ENCODE measurements at regions not wholly inside any gene's neighbourhood (a gene's known extent, or its start where the extent isn't known, plus 50 kb on each side); places are given as distances from the start of the nearest gene placed in this dataset.

DNA sequence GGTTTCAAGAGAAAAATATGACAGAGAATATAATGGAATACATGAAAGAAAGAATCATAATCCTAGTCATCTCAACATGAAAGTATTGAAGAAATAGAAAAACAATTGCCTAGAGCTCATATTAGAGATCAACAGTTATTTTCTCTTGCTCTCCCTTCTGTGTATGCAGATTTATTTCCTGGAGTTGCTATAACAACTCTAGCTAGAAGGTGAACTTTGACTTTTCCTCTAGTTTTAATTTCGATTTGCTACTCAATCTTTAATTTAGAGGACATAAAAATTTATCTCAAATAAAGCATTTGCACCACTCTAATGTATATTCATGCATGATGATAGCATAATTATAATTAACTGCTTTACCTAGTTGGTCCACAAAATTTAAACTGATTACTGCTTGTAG lies 84.6 kb upstream of the PICALM start:
- Mint-ChIP-seq H3K4me1 (ENCODE audit: low read depth, unreplicated experiment) (peaks cover 42% of the 10 kb centered on the region), H3K4me3 (ENCODE audit: low read depth, unreplicated experiment) (no peak overlapping the region), H3K27me3 (ENCODE audit: unreplicated experiment) (no peaks in the 10 kb centered on the region), H3K36me3 (ENCODE audit: insufficient read depth, unreplicated experiment) (no peaks in the 10 kb centered on the region), H3K27ac (ENCODE audit: unreplicated experiment) (peak overlapping the region; percentile 94), H3K9me3 (ENCODE audit: low read depth, unreplicated experiment) (no peaks in the 10 kb centered on the region)
- CTCF ChIA-PET: interaction anchor here (0.9 to 1.0 kb wide), 2 partner anchors 9 to 40 kb away, joined by 3 read pairs; no protein-coding TSS in a partner anchor
- TF ChIP-seq, protein P1, sequence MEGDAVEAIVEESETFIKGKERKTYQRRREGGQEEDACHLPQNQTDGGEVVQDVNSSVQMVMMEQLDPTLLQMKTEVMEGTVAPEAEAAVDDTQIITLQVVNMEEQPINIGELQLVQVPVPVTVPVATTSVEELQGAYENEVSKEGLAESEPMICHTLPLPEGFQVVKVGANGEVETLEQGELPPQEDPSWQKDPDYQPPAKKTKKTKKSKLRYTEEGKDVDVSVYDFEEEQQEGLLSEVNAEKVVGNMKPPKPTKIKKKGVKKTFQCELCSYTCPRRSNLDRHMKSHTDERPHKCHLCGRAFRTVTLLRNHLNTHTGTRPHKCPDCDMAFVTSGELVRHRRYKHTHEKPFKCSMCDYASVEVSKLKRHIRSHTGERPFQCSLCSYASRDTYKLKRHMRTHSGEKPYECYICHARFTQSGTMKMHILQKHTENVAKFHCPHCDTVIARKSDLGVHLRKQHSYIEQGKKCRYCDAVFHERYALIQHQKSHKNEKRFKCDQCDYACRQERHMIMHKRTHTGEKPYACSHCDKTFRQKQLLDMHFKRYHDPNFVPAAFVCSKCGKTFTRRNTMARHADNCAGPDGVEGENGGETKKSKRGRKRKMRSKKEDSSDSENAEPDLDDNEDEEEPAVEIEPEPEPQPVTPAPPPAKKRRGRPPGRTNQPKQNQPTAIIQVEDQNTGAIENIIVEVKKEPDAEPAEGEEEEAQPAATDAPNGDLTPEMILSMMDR (IDR thresholded peaks at IDR 0.05; ENCODE audit: unreplicated experiment): no peak
- intact Hi-C loops (cut with micrococcal nuclease; ENCODE audit: unreplicated experiment): loop anchor here (2.0 to 5.0 kb wide), 3 partner anchors 19 to 86 kb away; partner anchors contain the start of gene PICALM
- no peak for DNase-seq
- no TSS peak for BruUV-seq (replicated peaks)

DNA sequence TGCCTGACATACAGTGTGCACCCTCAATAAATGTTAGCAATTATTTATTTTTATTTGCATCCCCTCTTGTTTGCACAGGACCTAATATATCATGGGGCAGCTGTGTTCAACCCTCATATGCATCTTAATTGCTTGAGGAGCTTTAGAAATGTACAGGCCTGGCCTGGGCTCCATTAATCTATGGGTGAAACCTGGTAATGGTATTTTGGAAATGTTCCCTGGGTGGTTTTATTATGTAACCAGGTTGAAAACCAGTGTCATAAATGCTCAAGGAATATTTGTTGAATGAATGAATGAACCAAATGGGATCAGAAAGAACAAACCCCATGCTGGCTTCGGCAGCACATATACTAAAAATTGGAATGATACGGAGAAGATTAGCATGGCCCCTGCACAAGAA lies 84.0 kb upstream of the PICALM start:
- Mint-ChIP-seq H3K4me1 (ENCODE audit: low read depth, unreplicated experiment) (peaks cover 47% of the 10 kb centered on the region), H3K27ac (ENCODE audit: unreplicated experiment) (peak overlapping the region; percentile 94), H3K9me3 (ENCODE audit: low read depth, unreplicated experiment) (no peaks in the 10 kb centered on the region), H3K27me3 (ENCODE audit: unreplicated experiment) (no peaks in the 10 kb centered on the region), H3K36me3 (ENCODE audit: insufficient read depth, unreplicated experiment) (no peaks in the 10 kb centered on the region), H3K4me3 (ENCODE audit: low read depth, unreplicated experiment) (no peak overlapping the region)
- TF ChIP-seq, protein P1 (IDR thresholded peaks at IDR 0.05; ENCODE audit: unreplicated experiment): no peak
- intact Hi-C loops (cut with micrococcal nuclease; ENCODE audit: unreplicated experiment): loop anchor here (1.0 to 5.0 kb wide), 4 partner anchors 20 to 86 kb away; partner anchors contain the start of gene PICALM
- BruUV-seq (replicated peaks): no TSS peak
- CTCF ChIA-PET: interaction anchor here (0.9 to 1.0 kb wide), 2 partner anchors 8 to 41 kb away, joined by 3 read pairs; no protein-coding TSS in a partner anchor
- no peak for DNase-seq

DNA sequence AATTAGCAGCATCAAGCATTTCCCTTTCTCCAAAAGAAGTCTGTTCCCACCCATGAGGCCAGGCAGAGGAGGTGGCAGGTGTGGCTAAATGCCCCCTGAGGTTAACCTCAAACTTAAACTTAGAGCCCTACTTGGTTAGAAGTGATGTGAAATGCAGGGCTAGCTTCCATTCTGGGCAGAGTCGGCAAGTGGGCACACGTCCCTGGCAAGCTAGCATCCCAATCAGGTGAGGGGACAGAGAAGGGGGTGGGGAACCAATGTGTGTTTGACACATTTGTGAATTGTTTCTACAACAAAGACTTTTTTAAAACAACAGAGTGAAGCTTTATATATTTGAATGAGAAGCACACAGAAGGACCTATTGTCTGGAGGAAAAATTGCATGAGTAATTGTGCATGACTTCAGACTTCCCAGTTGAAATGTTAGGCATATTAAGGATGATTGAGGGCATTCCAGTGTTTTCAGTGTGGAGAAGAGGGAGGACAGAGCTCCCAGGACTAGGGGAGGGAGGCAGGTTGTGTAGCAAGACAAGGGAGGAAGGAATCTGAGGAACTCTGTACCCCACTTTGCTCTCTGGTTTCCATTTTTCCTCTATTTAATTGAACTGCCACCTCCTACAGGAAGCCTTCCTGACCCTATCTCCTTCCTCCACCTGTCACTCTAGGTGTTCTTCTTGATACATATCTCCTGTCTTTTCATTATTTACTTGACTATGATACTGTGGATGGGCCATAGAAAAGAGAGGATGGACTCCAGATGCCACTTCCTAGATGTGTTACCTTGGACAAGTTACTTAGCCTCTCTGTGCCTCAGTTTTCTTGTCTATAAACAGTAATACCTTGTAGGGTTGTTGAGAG lies 83.3 kb upstream of the PICALM start:
- Mint-ChIP-seq H3K27ac (ENCODE audit: unreplicated experiment) (peak overlapping the region; percentile 94), H3K36me3 (ENCODE audit: insufficient read depth, unreplicated experiment) (no peaks in the 10 kb centered on the region), H3K4me3 (ENCODE audit: low read depth, unreplicated experiment) (peak overlapping the region; percentile 23), H3K4me1 (ENCODE audit: low read depth, unreplicated experiment) (peaks cover 50% of the 10 kb centered on the region), H3K9me3 (ENCODE audit: low read depth, unreplicated experiment) (no peaks in the 10 kb centered on the region), H3K27me3 (ENCODE audit: unreplicated experiment) (no peaks in the 10 kb centered on the region)
- intact Hi-C loops (cut with micrococcal nuclease; ENCODE audit: unreplicated experiment): loop anchor here (1.0 to 5.0 kb wide), 4 partner anchors 21 to 85 kb away; partner anchors contain the start of gene PICALM
- BruUV-seq (replicated peaks): no TSS peak
- peak; percentile 58 for DNase-seq
- CTCF ChIA-PET: interaction anchor here (0.7 to 1.1 kb wide), 4 partner anchors 22 to 83 kb away, joined by 3 to 4 read pairs (median 3); no protein-coding TSS in a partner anchor
- TF ChIP-seq, protein P1 (IDR thresholded peaks at IDR 0.05; ENCODE audit: unreplicated experiment): no peak

DNA sequence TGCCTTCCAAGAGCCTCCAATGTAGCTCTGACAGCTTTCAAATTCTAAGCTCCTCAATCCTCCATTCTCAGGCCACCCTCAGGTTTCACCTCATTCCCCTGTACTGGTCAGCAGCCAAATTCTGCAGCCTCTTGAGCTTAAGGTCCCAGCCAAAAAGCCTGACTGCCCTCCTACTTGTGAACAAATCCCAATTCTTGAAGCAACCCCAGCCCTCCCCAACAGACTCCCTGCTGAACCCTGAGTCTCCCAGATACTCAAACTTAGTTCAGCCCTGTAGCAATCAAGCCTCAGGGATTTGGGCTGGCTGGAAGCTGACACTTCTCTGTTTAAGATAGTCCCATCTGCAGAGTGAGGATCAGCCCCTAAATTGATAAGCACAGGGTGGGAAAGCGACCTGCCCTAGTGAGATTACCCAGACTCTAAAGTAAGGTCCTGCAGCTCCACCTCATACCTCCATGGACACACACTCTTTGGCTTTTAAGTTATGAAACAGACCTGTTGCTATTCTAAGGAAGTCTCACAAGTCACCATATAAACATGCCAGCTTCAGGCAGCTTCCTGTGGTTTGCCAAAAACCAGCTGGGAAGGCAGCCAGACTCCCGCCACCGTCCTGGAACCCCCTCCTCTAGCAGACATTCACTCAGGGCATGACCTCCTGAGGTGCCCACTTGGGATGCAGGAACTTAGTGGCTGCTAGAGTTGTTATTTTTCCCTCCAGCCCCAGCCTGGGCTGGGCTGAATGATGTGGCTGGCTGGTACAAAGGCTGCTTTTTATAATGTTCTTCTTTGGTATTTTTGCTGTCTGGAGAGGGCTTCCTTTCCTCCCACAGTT lies 82.5 kb upstream of the PICALM start:
- Mint-ChIP-seq H3K4me3 (ENCODE audit: low read depth, unreplicated experiment) (peak overlapping the region; percentile 23), H3K9me3 (ENCODE audit: low read depth, unreplicated experiment) (no peaks in the 10 kb centered on the region), H3K27me3 (ENCODE audit: unreplicated experiment) (no peaks in the 10 kb centered on the region), H3K36me3 (ENCODE audit: insufficient read depth, unreplicated experiment) (no peaks in the 10 kb centered on the region), H3K27ac (ENCODE audit: unreplicated experiment) (peak overlapping the region; percentile 94), H3K4me1 (ENCODE audit: low read depth, unreplicated experiment) (peaks cover 57% of the 10 kb centered on the region)
- intact Hi-C loops (cut with micrococcal nuclease; ENCODE audit: unreplicated experiment): loop anchor here (1.0 to 5.0 kb wide), 4 partner anchors 21 to 84 kb away; partner anchors contain the start of gene PICALM
- BruUV-seq (replicated peaks): no TSS peak
- peak; percentile 59 for DNase-seq
- CTCF ChIA-PET: interaction anchor here (0.6 to 1.1 kb wide), 4 partner anchors 23 to 115 kb away, joined by 3 to 6 read pairs (median 4); no protein-coding TSS in a partner anchor
- TF ChIP-seq, protein P1 (IDR thresholded peaks at IDR 0.05; ENCODE audit: unreplicated experiment): no peak

All from Calu3 (cell line).